Keratinocyte (primary cell): ENCODE measurements at regions not wholly inside any gene's neighbourhood (a gene's known extent, or its start where the extent isn't known, plus 50 kb on each side); places are given as distances from the start of the nearest gene placed in this dataset.

ENCODE experiments used
- DNase-seq: peaks from one replicate; pipeline ENCODE4 v3.0.0-alpha.2; 2011; ENCODE audit warnings: low read depth, missing footprints, low spot score
- FAIRE-seq: peaks from 2 replicates; lab custom pipeline; 2011; peaks lifted over from hg19 to GRCh38; lab: Jason Lieb, UNC
- H2AFZ ChIP-seq: 2 replicates; pipeline ENCODE4 v1.6.0; 2012; ENCODE audit warnings: low read length, control low read depth, inconsistent platforms; ENCODE audit not compliant: control insufficient read depth
- H3K27ac ChIP-seq: 2 replicates; pipeline ENCODE4 v1.5.1; 2011; ENCODE audit warnings: low read length; ENCODE audit not compliant: control insufficient read depth, insufficient read depth
- H3K27me3 ChIP-seq: 3 replicates; pipeline ENCODE4 v1.6.0; 2011; ENCODE audit warnings: low read length; ENCODE audit not compliant: control insufficient read depth, insufficient read depth; ENCODE audit errors: extremely low read depth
- H3K36me3 ChIP-seq, 2 experiments: 2 replicates in 1 of 2; 3 replicates in 1 of 2; pipeline ENCODE4 v1.5.1; 2011; ENCODE audit warnings: low read length in 2 of 2, mild to moderate bottlenecking in 1 of 2; ENCODE audit not compliant: control insufficient read depth in 2 of 2, insufficient read depth in 2 of 2; ENCODE audit errors: extremely low read depth in 1 of 2
- H3K4me1 ChIP-seq: 3 replicates; pipeline ENCODE4 v1.5.1; 2011; ENCODE audit warnings: low read length; ENCODE audit not compliant: control insufficient read depth, insufficient read depth; ENCODE audit errors: extremely low read depth
- H3K4me2 ChIP-seq: 3 replicates; pipeline ENCODE4 v1.6.0; 2011; ENCODE audit warnings: low read depth, low read length; ENCODE audit not compliant: control insufficient read depth, insufficient read depth; ENCODE audit errors: extremely low read depth
- H3K4me3 ChIP-seq, 3 experiments: fragments of 200-600 bp in 1 of 3; sonication (generic) in 1 of 3; 2 replicates in 2 of 3; 3 replicates in 1 of 3; pipeline ENCODE4 v1.5.1; 2011 to 2016; ENCODE audit warnings: low read length in 3 of 3, mild to moderate bottlenecking in 3 of 3, control low read depth in 2 of 3, inconsistent platforms in 1 of 3, low read depth in 1 of 3, mixed read lengths in 1 of 3, mixed run types in 1 of 3, moderate library complexity in 1 of 3; ENCODE audit not compliant: control insufficient read depth in 2 of 3, insufficient read depth in 2 of 3; ENCODE audit errors: extremely low read depth in 1 of 3
- H3K79me2 ChIP-seq: 2 replicates; pipeline ENCODE4 v1.6.0; 2012; ENCODE audit warnings: low read length; ENCODE audit not compliant: control insufficient read depth, insufficient read depth
- H3K9ac ChIP-seq: 3 replicates; pipeline ENCODE4 v1.6.0; 2011; ENCODE audit warnings: low read length; ENCODE audit not compliant: control insufficient read depth, insufficient read depth; ENCODE audit errors: extremely low read depth
- H3K9me1 ChIP-seq: 3 replicates; pipeline ENCODE4 v1.6.0; 2011; ENCODE audit warnings: low read length; ENCODE audit not compliant: control insufficient read depth, insufficient read depth; ENCODE audit errors: extremely low read depth
- H3K9me3 ChIP-seq: 2 replicates; pipeline ENCODE4 v1.5.1; 2012; ENCODE audit warnings: low read depth, low read length; ENCODE audit not compliant: control insufficient read depth
- H4K20me1 ChIP-seq: 3 replicates; pipeline ENCODE4 v1.6.0; 2011; ENCODE audit warnings: low read length; ENCODE audit not compliant: control insufficient read depth, insufficient read depth; ENCODE audit errors: extremely low read depth
- CTCF ChIP-seq, 3 experiments: IDR thresholded peaks in 1 of 3; conservative IDR thresholded peaks in 1 of 3; optimal IDR thresholded peaks in 1 of 3; 2 replicates in 2 of 3; 3 replicates in 1 of 3; pipeline versions ENCODE3 to v1.5.1; 2011; ENCODE audit warnings: low read length in 3 of 3, mild to moderate bottlenecking in 3 of 3, moderate library complexity in 2 of 3, control low read depth in 1 of 3, inconsistent platforms in 1 of 3; ENCODE audit not compliant: insufficient read depth in 2 of 3; ENCODE audit errors: extremely low read depth in 1 of 3
- EZH2 ChIP-seq: IDR thresholded peaks from one replicate; pipeline ENCODE4 v1.6.1; 2012; ENCODE audit warnings: inconsistent platforms, mild to moderate bottlenecking, low read length, moderate library complexity
- dilution Hi-C: fragments of 300-500 bp; cut with MboI; formaldehyde crosslinking; loops from one replicate; pipeline ENCODE4 v1.7.0; 2020; ENCODE audit warnings: low sequenced_read_pairs; ENCODE audit not compliant: extremely low pct_ligation_motif_present

GRCh38 chr2:8015848-8016600, 665.8 kb upstream of the ID2 start:
- no peaks in the 10 kb centered on the region for H3K36me3 ChIP-seq

GRCh38 chr2:8016688-8017087, 665.2 kb upstream of the ID2 start:
- no peak overlapping the region for H3K9ac ChIP-seq
- H3K4me1 ChIP-seq, result no peaks in the 10 kb centered on the region
- no peaks in the 10 kb centered on the region for H4K20me1 ChIP-seq
- no peaks in the 10 kb centered on the region for H3K9me1 ChIP-seq
- H3K79me2 ChIP-seq, result no peaks in the 10 kb centered on the region
- H3K27ac ChIP-seq, result no peak overlapping the region
- H2AFZ ChIP-seq, result no peak overlapping the region
- H3K9me3 ChIP-seq, result no peaks in the 10 kb centered on the region
- TF ChIP-seq CTCF (optimal IDR thresholded peaks at IDR 0.05 in 1 of 3, IDR thresholded peaks at IDR 0.05 in 1 of 3, conservative IDR thresholded peaks at IDR 0.05 in 1 of 3; ENCODE audit: extremely low read depth in 1 of 3, insufficient read depth in 2 of 3, low read length in 3 of 3) (no peak), EZH2 (no peak)
- DNase-seq (no peak), FAIRE-seq (no peak)
- H3K4me2 ChIP-seq, result no peak overlapping the region
- dilution Hi-C loops, result no loop called here
- no peaks in the 10 kb centered on the region for H3K36me3 ChIP-seq
- H3K4me3 ChIP-seq, result no peak overlapping the region
- no peaks in the 10 kb centered on the region for H3K27me3 ChIP-seq

More at GRCh38 chr2:8015848-8016600, 665.8 kb upstream of the ID2 start:
- Histone ChIP-seq H3K4me2 (no peak overlapping the region), H3K4me3 (no peak overlapping the region), H4K20me1 (no peaks in the 10 kb centered on the region), H3K9me3 (no peaks in the 10 kb centered on the region), H3K4me1 (no peaks in the 10 kb centered on the region), H3K27ac (no peak overlapping the region), H3K79me2 (no peaks in the 10 kb centered on the region), H3K9ac (no peak overlapping the region), H2AFZ (no peak overlapping the region), H3K9me1 (no peaks in the 10 kb centered on the region), H3K27me3 (no peaks in the 10 kb centered on the region)
- DNase-seq, result no peak
- FAIRE-seq, result no peak
- TF ChIP-seq CTCF (optimal IDR thresholded peaks at IDR 0.05 in 1 of 3, IDR thresholded peaks at IDR 0.05 in 1 of 3, conservative IDR thresholded peaks at IDR 0.05 in 1 of 3; ENCODE audit: extremely low read depth in 1 of 3, insufficient read depth in 2 of 3, low read length in 3 of 3) (no peak), EZH2 (no peak)
- dilution Hi-C loops, result no loop called here
